Upper lobe of left lung (tissue), 6 donors: ENCODE measurements at regions not wholly inside any gene's neighbourhood (a gene's known extent, or its start where the extent isn't known, plus 50 kb on each side); places are given as distances from the start of the nearest gene placed in this dataset.
A peak's percentile ranks its signal among the peaks of the same experiment; 100 is the strongest.

Experiments
- ATAC-seq, 2 donors: fragments of 200-7000 bp; cut with Tn5 transposase; one replicate each; pipeline ENCODE4 v1.9.1; 2022; ENCODE audit warnings: mild to moderate bottlenecking in 2 of 2, moderate library complexity in 2 of 2; ENCODE audit not compliant: low FRiP score in 2 of 2
- DNase-seq, 2 donors: peaks; one replicate each; pipeline ENCODE4 v3.0.0-alpha.2; 2019 to 2020
- H3K27ac ChIP-seq, 4 donors: fragments of 200-600 bp; sonication (generic); one replicate each; pipeline ENCODE4 v1.5.1; 2016 to 2019
- H3K27me3 ChIP-seq, 4 donors: fragments of 200-600 bp; sonication (generic); one replicate each; pipeline ENCODE4 v1.5.1; 2017 to 2019
- H3K36me3 ChIP-seq, 4 donors: fragments of 200-600 bp; sonication (generic); one replicate each; pipeline ENCODE4 v1.5.1; 2016 to 2019
- H3K4me1 ChIP-seq, 4 donors: fragments of 200-600 bp; sonication (generic); one replicate each; pipeline ENCODE4 v1.5.1; 2018 to 2019
- H3K4me3 ChIP-seq, 4 donors: fragments of 200-600 bp; sonication (generic); one replicate each; pipeline ENCODE4 v1.5.1; 2017 to 2019; ENCODE audit warnings: mild to moderate bottlenecking in 2 of 4, moderate library complexity in 1 of 4
- H3K9me3 ChIP-seq, 4 donors: fragments of 200-600 bp; sonication (generic); one replicate each; pipeline ENCODE4 v1.5.1; 2018 to 2019
- EP300 ChIP-seq, 4 donors: sonication (generic); formaldehyde crosslinking; IDR thresholded peaks; one replicate each; pipeline ENCODE4 v1.5.1; 2017; ENCODE audit warnings: antibody characterized with exemption in 4 of 4, control low read depth in 2 of 4
- POLR2A ChIP-seq, 4 donors: fragments of 450-650 bp; IDR thresholded peaks; one replicate each; pipeline ENCODE4 v1.5.1; 2016 to 2017; ENCODE audit warnings: antibody characterized with exemption in 4 of 4, mild to moderate bottlenecking in 2 of 4
- POLR2AphosphoS5 ChIP-seq, 2 donors: sonication (generic); formaldehyde crosslinking; IDR thresholded peaks; one replicate each; pipeline ENCODE4 v1.5.1; 2017; ENCODE audit warnings: antibody characterized with exemption in 2 of 2
- WGBS, 2 donors: methylation state at CpG; one replicate each; pipeline ENCODE4 v1.1.5; 2017 to 2018; 5-methylcytosine and 5-hydroxymethylcytosine counted together
- TF ChIP-seq, protein P1 (sequence below), 6 experiments: fragments of 450-650 bp in 4 of 6; fragments of 200-600 bp in 2 of 6; sonication (generic) in 2 of 6; IDR thresholded peaks; one replicate each; pipeline ENCODE4 v1.5.1; 2016 to 2019; ENCODE audit warnings: antibody characterized with exemption in 6 of 6
- donor health status: DM: no; HTN: no; CAD: no; lungs with moderate emphysema.
- donor health status: DM: no; HTN: yes; CAD: no; lungs with severe emphysema.

DNA sequence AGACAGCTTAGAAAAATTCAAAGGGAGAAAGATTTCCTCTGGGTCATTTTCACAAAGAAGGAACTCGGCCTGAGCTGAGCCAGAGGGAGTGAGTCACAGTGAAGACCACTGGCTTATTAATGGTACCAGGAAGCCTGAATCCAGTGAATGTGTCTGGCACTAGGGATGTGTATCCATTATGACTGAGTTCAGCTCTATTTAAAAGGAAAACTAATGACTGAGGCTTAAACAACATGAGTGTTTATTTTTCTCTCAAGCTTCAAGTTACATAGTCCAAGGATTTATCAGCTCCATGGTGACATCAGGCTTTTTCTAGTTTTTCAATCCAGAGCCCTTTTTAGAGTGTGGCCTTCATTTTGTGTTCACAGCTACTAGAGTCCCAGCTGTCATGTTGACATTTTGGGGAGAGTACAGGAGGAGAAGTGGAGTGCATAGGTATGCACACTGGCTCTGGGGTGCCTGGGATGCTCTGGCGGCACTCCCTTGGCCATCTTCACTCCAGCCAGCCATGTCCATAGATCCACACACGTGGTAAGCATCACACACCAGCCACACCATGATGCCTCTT is 159.5 kb upstream of the ERCC6L2 start:
- Histone ChIP-seq H3K4me3 (no peak overlapping the region), H3K9me3 (peaks cover 0 to 7% (median 0%) of the 10 kb centered on the region in 4 donors), H3K27ac (no peak overlapping the region), H3K36me3 (no peaks in the 10 kb centered on the region), H3K27me3 (no peaks in the 10 kb centered on the region), H3K4me1 (no peaks in the 10 kb centered on the region)
- ATAC-seq = no peak
- TF ChIP-seq, protein P1, sequence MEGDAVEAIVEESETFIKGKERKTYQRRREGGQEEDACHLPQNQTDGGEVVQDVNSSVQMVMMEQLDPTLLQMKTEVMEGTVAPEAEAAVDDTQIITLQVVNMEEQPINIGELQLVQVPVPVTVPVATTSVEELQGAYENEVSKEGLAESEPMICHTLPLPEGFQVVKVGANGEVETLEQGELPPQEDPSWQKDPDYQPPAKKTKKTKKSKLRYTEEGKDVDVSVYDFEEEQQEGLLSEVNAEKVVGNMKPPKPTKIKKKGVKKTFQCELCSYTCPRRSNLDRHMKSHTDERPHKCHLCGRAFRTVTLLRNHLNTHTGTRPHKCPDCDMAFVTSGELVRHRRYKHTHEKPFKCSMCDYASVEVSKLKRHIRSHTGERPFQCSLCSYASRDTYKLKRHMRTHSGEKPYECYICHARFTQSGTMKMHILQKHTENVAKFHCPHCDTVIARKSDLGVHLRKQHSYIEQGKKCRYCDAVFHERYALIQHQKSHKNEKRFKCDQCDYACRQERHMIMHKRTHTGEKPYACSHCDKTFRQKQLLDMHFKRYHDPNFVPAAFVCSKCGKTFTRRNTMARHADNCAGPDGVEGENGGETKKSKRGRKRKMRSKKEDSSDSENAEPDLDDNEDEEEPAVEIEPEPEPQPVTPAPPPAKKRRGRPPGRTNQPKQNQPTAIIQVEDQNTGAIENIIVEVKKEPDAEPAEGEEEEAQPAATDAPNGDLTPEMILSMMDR (IDR thresholded peaks at IDR 0.05) = no peak
- TF ChIP-seq POLR2A (IDR thresholded peaks at IDR 0.05) = no peak
- TF ChIP-seq EP300 (IDR thresholded peaks at IDR 0.05) = no peak
- TF ChIP-seq POLR2AphosphoS5 (IDR thresholded peaks at IDR 0.05) = no peak
- DNase-seq = no peak
- 69% methylated on average over 3 of the region's 3 CpGs for WGBS, 2 donors

DNA sequence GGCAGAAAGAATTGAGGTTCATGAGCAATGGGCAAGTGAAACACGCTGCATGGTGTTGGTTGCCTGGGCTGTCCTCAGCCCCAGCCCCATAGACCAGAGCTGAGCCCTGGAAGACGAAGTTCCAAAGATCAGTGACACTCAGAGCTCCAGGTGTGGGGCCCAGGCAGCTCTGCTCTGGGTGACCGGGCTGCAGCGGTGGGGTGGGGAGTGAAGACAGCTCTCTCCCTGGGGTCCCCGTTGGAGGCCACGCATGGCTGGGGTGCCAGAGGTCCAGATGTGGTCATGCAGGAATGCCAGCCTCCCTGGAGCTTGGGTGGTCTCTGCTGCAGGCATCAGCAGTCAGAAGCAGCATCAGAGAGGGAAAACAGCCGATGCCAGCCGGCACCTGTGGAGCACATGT is 165.0 kb upstream of the ERCC6L2 start:
- no peak for ATAC-seq
- H3K9me3 ChIP-seq = peaks cover 0 to 5% (median 0%) of the 10 kb centered on the region in 4 donors
- no peaks in the 10 kb centered on the region for H3K36me3 ChIP-seq
- no peak overlapping the region for H3K27ac ChIP-seq
- 90 to 91% methylated on average over 8 of the region's 8 CpGs for WGBS, 2 donors
- no peaks in the 10 kb centered on the region for H3K4me1 ChIP-seq
- no peaks in the 10 kb centered on the region for H3K27me3 ChIP-seq
- no peak overlapping the region for H3K4me3 ChIP-seq
- TF ChIP-seq, protein P1 (IDR thresholded peaks at IDR 0.05) = no peak
- TF ChIP-seq POLR2AphosphoS5 (IDR thresholded peaks at IDR 0.05) (no peak), POLR2A (IDR thresholded peaks at IDR 0.05) (no peak), EP300 (IDR thresholded peaks at IDR 0.05) (no peak)
- DNase-seq = peak in 1 of 2 donors; percentile 54

DNA sequence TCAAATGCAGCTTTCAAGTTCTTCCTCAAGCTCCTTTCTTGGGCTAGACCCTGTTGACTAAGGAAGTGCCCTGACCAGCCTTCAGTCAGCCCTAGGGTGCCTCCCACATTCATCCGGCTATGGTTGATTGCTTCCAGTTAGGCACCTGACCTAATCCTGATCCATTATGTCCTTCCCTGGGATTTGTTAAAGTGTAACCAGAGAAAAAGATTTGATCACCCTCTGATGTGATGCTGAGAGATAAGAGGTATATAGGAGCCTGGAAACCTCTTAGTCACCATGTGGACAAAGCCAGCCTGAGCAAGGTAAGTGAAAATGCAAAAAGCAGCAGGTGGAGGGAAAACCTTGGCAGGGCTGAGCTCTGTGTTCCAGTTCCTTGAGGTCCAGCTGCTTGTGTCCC is 178.8 kb upstream of the ERCC6L2 start:
- TF ChIP-seq EP300 (IDR thresholded peaks at IDR 0.05) (no peak), POLR2AphosphoS5 (IDR thresholded peaks at IDR 0.05) (no peak), POLR2A (IDR thresholded peaks at IDR 0.05) (no peak)
- TF ChIP-seq, protein P1 (IDR thresholded peaks at IDR 0.05) = no peak
- H3K4me3 ChIP-seq = no peak overlapping the region
- H3K27ac ChIP-seq = no peak overlapping the region
- no peaks in the 10 kb centered on the region for H3K27me3 ChIP-seq
- WGBS, 2 donors = 73 to 75% methylated on average over 1 of the region's 1 CpG
- no peak for DNase-seq
- no peaks in the 10 kb centered on the region for H3K4me1 ChIP-seq
- no peak for ATAC-seq
- H3K36me3 ChIP-seq = no peaks in the 10 kb centered on the region
- H3K9me3 ChIP-seq = no peaks in the 10 kb centered on the region

DNA sequence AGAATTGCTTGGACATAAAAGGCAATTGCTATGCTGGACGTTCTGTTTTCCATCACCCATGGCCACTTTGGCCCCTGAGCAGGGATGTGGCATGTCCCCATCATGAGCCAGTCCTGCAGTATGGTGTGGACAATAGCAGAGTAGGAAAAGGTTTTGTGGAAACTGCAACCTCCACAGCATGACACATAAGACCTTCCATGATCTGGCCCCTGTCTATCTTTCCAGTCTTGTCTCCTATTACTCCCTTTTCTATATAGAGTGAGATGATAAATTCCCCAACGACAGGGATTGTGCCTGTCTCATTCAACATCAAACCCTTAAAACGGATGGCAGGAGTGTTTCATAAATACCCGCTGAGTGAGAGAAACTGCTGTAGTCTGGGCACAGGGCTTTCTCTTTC is 174.7 kb upstream of the PTCH1 start:
- Histone ChIP-seq H3K27ac (no peak overlapping the region), H3K4me3 (no peak overlapping the region), H3K27me3 (no peaks in the 10 kb centered on the region), H3K4me1 (no peaks in the 10 kb centered on the region), H3K9me3 (no peaks in the 10 kb centered on the region), H3K36me3 (no peaks in the 10 kb centered on the region)
- TF ChIP-seq POLR2A (IDR thresholded peaks at IDR 0.05) (no peak), EP300 (IDR thresholded peaks at IDR 0.05) (no peak), POLR2AphosphoS5 (IDR thresholded peaks at IDR 0.05) (no peak)
- TF ChIP-seq, protein P1 (IDR thresholded peaks at IDR 0.05) = no peak
- 77% methylated on average over 4 of the region's 4 CpGs for WGBS, 2 donors
- DNase-seq = no peak
- ATAC-seq = no peak

DNA sequence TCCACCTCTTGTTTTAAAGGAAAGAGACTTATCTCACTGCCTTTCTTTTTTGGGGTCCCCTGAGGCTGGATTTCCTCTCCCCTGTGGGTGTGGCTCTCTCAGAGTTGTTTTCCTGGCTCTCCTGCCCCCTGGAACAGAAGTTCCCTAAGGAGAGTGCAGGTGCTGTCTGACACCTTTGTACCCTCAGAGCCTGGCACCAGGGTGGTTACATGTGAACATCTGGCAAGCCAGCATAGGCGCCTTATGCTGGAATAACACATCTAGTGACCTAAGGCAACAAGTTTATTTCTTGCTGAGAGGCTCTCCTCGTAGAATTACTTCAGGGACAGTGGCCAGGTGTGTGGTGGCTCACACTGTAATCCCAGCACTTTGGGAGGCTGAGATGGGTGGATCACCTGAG is 172.9 kb upstream of the PTCH1 start:
- WGBS, 2 donors = 71 to 90% methylated on average over 2 of the region's 2 CpGs
- no peak for ATAC-seq
- Histone ChIP-seq H3K36me3 (no peaks in the 10 kb centered on the region), H3K27me3 (no peaks in the 10 kb centered on the region), H3K9me3 (no peaks in the 10 kb centered on the region), H3K27ac (no peak overlapping the region), H3K4me3 (no peak overlapping the region), H3K4me1 (no peaks in the 10 kb centered on the region)
- no peak for DNase-seq
- TF ChIP-seq POLR2A (IDR thresholded peaks at IDR 0.05) (no peak), POLR2AphosphoS5 (IDR thresholded peaks at IDR 0.05) (no peak), EP300 (IDR thresholded peaks at IDR 0.05) (no peak)
- TF ChIP-seq, protein P1 (IDR thresholded peaks at IDR 0.05) = no peak
